ENCODE measurements at regions not wholly inside any gene's neighbourhood (a gene's known extent, or its start where the extent isn't known, plus 50 kb on each side); places are given as distances from the start of the nearest gene placed in this dataset.

DNA sequence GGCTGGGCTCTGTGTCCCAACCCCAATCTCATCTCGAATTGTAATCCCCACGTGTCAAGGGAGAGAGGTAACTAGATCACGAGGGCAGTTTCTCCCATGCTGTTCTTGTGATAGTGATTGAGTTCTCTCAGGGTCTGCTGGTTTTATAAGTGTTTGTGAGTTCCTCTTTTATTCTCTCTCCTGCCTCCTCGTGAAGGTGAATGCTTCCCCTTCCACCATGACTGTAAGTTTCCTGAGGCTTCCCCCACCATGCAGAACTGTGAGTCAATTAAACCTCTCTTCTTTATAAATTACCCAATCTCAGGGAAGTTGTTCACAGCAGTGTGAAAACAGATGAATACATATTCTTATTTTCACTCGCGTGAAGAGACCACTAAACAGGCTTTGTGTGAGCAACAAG, 148.2 kb downstream of the TMEM30B start:
- TF ChIP-seq CTCF (conservative IDR thresholded peaks at IDR 0.05; ENCODE audit: low read depth in 2 of 2): no peak
- TF ChIP-seq REST (IDR thresholded peaks at IDR 0.05; ENCODE audit: unreplicated experiment): no peak
- no peak for TF ChIP-seq EZH2 (IDR thresholded peaks at IDR 0.05; ENCODE audit: low read depth, unreplicated experiment)
- no peak for TF ChIP-seq EZH2phosphoT487 (IDR thresholded peaks at IDR 0.05; ENCODE audit: unreplicated experiment)
- TF ChIP-seq POLR2AphosphoS5 (IDR thresholded peaks at IDR 0.05; ENCODE audit: low read depth): no peak
- TF ChIP-seq CREB1 (CRISPR knock-in tag; IDR thresholded peaks at IDR 0.05; ENCODE audit: low read depth): no peak
- no peak for TF ChIP-seq JUNB (IDR thresholded peaks at IDR 0.05; ENCODE audit: unreplicated experiment)
- TF ChIP-seq ZNF462 (CRISPR knock-in tag; IDR thresholded peaks at IDR 0.05): no peak
- TF ChIP-seq ETS1 (IDR thresholded peaks at IDR 0.05): no peak
- TF ChIP-seq STAT1 (IDR thresholded peaks at IDR 0.05; ENCODE audit: unreplicated experiment): no peak

Data from GM23338 (cell line).